ENCODE measurements at regions not wholly inside any gene's neighbourhood (a gene's known extent, or its start where the extent isn't known, plus 50 kb on each side); places are given as distances from the start of the nearest gene placed in this dataset.
"Not testable (repeated sequence)": the region's sequence is repeated elsewhere in the genome, so short reads cannot be mapped to it uniquely, and the experiment has no call there.

DNA sequence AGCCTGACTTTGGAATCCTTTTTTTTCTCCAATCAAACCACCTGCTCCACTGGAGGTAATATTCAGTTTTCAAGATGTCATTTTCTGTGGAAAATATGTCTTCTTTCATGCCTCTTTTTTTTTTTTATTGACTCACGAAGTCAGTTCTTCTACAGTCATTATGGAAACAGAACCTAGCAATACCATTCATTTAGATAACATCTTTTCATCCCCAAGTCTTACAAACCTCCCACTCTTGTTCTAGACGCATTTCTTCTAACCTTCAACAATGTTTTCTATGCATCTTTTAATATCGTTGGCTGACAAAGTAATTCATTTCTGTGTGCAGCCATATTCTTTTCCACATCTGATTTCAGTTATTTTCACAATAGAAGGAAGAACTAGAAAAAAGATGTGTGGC, 474.3 kb upstream of the CCDC196 start:
- Histone ChIP-seq H3K4me3 (no peak overlapping the region), H3K27me3 (ENCODE audit: control insufficient read depth in 3 of 3, insufficient read depth in 3 of 3, low read length in 2 of 3) (peaks cover 0 to 12% (median 0%) of the 10 kb centered on the region in 3 donors), H3K4me1 (ENCODE audit: control insufficient read depth in 5 of 5, insufficient read depth in 5 of 5, low read length in 5 of 5) (peaks cover 0 to 6% (median 0%) of the 10 kb centered on the region in 5 donors), H3K27ac (ENCODE audit: low read depth in 1 of 2, low read length in 1 of 2) (no peak overlapping the region), H3K9ac (ENCODE audit: insufficient read depth in 1 of 2, low read length in 2 of 2) (no peak overlapping the region), H3K36me3 (ENCODE audit: control insufficient read depth in 4 of 4, insufficient read depth in 4 of 4, low read length in 4 of 4) (no peaks in the 10 kb centered on the region), H3K9me3 (ENCODE audit: control insufficient read depth in 4 of 4, insufficient read depth in 3 of 4, low read length in 3 of 4) (peaks cover 0 to 5% (median 0%) of the 10 kb centered on the region in 4 donors)
- TF ChIP-seq, protein P1, sequence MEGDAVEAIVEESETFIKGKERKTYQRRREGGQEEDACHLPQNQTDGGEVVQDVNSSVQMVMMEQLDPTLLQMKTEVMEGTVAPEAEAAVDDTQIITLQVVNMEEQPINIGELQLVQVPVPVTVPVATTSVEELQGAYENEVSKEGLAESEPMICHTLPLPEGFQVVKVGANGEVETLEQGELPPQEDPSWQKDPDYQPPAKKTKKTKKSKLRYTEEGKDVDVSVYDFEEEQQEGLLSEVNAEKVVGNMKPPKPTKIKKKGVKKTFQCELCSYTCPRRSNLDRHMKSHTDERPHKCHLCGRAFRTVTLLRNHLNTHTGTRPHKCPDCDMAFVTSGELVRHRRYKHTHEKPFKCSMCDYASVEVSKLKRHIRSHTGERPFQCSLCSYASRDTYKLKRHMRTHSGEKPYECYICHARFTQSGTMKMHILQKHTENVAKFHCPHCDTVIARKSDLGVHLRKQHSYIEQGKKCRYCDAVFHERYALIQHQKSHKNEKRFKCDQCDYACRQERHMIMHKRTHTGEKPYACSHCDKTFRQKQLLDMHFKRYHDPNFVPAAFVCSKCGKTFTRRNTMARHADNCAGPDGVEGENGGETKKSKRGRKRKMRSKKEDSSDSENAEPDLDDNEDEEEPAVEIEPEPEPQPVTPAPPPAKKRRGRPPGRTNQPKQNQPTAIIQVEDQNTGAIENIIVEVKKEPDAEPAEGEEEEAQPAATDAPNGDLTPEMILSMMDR (IDR thresholded peaks at IDR 0.05; ENCODE audit: control extremely low read depth, extremely low read depth), result no peak
- DNase-seq, result no peak
- ATAC-seq (ENCODE audit: insufficient read depth, low FRiP score), result no peak
- 71 to 90% methylated on average over 3 of the region's 3 CpGs for WGBS, 2 donors

- H3K27ac ChIP-seq (ENCODE audit: low read depth in 1 of 2, low read length in 1 of 2); ATAC-seq (ENCODE audit: insufficient read depth, low FRiP score); DNase-seq; H3K4me3 ChIP-seq; H3K4me1 ChIP-seq (ENCODE audit: control insufficient read depth in 5 of 5, insufficient read depth in 5 of 5, low read length in 5 of 5); H3K9ac ChIP-seq (ENCODE audit: insufficient read depth in 1 of 2, low read length in 2 of 2); H3K36me3 ChIP-seq (ENCODE audit: control insufficient read depth in 4 of 4, insufficient read depth in 4 of 4, low read length in 4 of 4); H3K9me3 ChIP-seq (ENCODE audit: control insufficient read depth in 4 of 4, insufficient read depth in 3 of 4, low read length in 3 of 4): not testable (repeated sequence)
- 82 to 86% methylated on average over 42 of the region's 42 CpGs for WGBS, 2 donors
- peaks cover 0 to 12% (median 0%) of the 10 kb centered on the region in 3 donors for H3K27me3 ChIP-seq (ENCODE audit: control insufficient read depth in 3 of 3, insufficient read depth in 3 of 3, low read length in 2 of 3)
Observed at GRCh38 chr14:66013607-66014006, 472.6 kb upstream of the CCDC196 start.

GRCh38 chr14:66015071-66015780, 470.9 kb upstream of the CCDC196 start:
- H3K9me3 ChIP-seq (ENCODE audit: control insufficient read depth in 4 of 4, insufficient read depth in 3 of 4, low read length in 3 of 4), result peaks cover 0 to 5% (median 0%) of the 10 kb centered on the region in 4 donors
- 65 to 91% methylated on average over 4 of the region's 4 CpGs for WGBS, 2 donors
- no peak overlapping the region for H3K27ac ChIP-seq (ENCODE audit: low read depth in 1 of 2, low read length in 1 of 2)
- ATAC-seq (ENCODE audit: insufficient read depth, low FRiP score) (no peak), DNase-seq (no peak)
- H3K36me3 ChIP-seq (ENCODE audit: control insufficient read depth in 4 of 4, insufficient read depth in 4 of 4, low read length in 4 of 4), result no peaks in the 10 kb centered on the region
- no peak overlapping the region for H3K4me3 ChIP-seq
- peaks cover 0 to 12% (median 0%) of the 10 kb centered on the region in 3 donors for H3K27me3 ChIP-seq (ENCODE audit: control insufficient read depth in 3 of 3, insufficient read depth in 3 of 3, low read length in 2 of 3)
- TF ChIP-seq, protein P1 (IDR thresholded peaks at IDR 0.05; ENCODE audit: control extremely low read depth, extremely low read depth), result no peak
- H3K9ac ChIP-seq (ENCODE audit: insufficient read depth in 1 of 2, low read length in 2 of 2), result no peak overlapping the region
- peaks cover 0 to 4% (median 0%) of the 10 kb centered on the region in 5 donors for H3K4me1 ChIP-seq (ENCODE audit: control insufficient read depth in 5 of 5, insufficient read depth in 5 of 5, low read length in 5 of 5)

- no peak for ATAC-seq (ENCODE audit: insufficient read depth, low FRiP score)
Observed at GRCh38 chr14:66017927-66018326, 468.2 kb upstream of the CCDC196 start.

More at GRCh38 chr14:66017927-66018326, 468.2 kb upstream of the CCDC196 start:
- Histone ChIP-seq H3K4me3 (no peak overlapping the region), H3K27ac (ENCODE audit: low read depth in 1 of 2, low read length in 1 of 2) (no peak overlapping the region), H3K9ac (ENCODE audit: insufficient read depth in 1 of 2, low read length in 2 of 2) (no peak overlapping the region), H3K36me3 (ENCODE audit: control insufficient read depth in 4 of 4, insufficient read depth in 4 of 4, low read length in 4 of 4) (no peaks in the 10 kb centered on the region), H3K4me1 (ENCODE audit: control insufficient read depth in 5 of 5, insufficient read depth in 5 of 5, low read length in 5 of 5) (peaks cover 0 to 4% (median 0%) of the 10 kb centered on the region in 5 donors), H3K27me3 (ENCODE audit: control insufficient read depth in 3 of 3, insufficient read depth in 3 of 3, low read length in 2 of 3) (peaks cover 0 to 12% (median 0%) of the 10 kb centered on the region in 3 donors), H3K9me3 (ENCODE audit: control insufficient read depth in 4 of 4, insufficient read depth in 3 of 4, low read length in 3 of 4) (peaks cover 0 to 2% (median 0%) of the 10 kb centered on the region in 4 donors)
- WGBS, 2 donors, result 97 to 98% methylated on average over 1 of the region's 1 CpG
- TF ChIP-seq, protein P1 (IDR thresholded peaks at IDR 0.05; ENCODE audit: control extremely low read depth, extremely low read depth), result no peak
- no peak for DNase-seq
